GM20000 (cell line): ENCODE measurements at regions not wholly inside any gene's neighbourhood (a gene's known extent, or its start where the extent isn't known, plus 50 kb on each side); places are given as distances from the start of the nearest gene placed in this dataset.

ENCODE experiments used
- DNase-seq: peaks from one replicate; pipeline ENCODE4 v3.0.0; 2012; ENCODE audit warnings: low spot score
- TF ChIP-seq, protein P1 (sequence below): IDR thresholded peaks from 2 replicates; pipeline ENCODE4 v1.5.1; 2012; ENCODE audit warnings: mild to moderate bottlenecking, control low read depth; ENCODE audit errors: extremely low read depth, missing control alignments

- TF ChIP-seq, protein P1, sequence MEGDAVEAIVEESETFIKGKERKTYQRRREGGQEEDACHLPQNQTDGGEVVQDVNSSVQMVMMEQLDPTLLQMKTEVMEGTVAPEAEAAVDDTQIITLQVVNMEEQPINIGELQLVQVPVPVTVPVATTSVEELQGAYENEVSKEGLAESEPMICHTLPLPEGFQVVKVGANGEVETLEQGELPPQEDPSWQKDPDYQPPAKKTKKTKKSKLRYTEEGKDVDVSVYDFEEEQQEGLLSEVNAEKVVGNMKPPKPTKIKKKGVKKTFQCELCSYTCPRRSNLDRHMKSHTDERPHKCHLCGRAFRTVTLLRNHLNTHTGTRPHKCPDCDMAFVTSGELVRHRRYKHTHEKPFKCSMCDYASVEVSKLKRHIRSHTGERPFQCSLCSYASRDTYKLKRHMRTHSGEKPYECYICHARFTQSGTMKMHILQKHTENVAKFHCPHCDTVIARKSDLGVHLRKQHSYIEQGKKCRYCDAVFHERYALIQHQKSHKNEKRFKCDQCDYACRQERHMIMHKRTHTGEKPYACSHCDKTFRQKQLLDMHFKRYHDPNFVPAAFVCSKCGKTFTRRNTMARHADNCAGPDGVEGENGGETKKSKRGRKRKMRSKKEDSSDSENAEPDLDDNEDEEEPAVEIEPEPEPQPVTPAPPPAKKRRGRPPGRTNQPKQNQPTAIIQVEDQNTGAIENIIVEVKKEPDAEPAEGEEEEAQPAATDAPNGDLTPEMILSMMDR: no peak
- DNase-seq: no peak
These were observed 216.1 kb downstream of the MEF2C start for GRCh38 chr5:88666761-88667495.

DNA sequence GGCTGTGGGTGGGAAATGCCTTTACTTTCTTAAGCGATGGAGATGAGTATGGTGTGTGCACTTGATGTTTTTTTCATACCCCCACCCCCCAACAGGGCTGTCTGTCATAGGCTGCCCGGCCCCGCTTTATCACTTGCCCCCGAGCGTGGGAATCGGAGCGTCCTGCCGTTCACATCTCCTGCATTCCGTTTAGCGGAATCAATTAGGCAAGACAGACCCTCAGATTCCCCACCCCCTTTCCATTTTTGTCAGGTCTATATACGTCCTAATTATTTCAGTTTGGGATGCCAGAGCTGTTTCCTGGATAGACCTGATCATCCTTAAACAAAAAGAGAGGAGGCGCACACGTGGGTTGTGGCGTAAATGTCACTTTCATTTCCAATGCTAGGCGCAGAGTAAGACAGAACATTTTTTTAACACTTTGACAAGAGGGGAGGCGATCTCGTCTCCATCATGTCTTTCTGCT, 217.2 kb downstream of the MEF2C start:
- TF ChIP-seq, protein P1: no peak
- DNase-seq: no peak

GRCh38 chr5:88664645-88665044, 218.3 kb downstream of the MEF2C start:
- DNase-seq: no peak

GRCh38 chr5:88663793-88664216, 219.2 kb downstream of the MEF2C start:
- no peak for DNase-seq
- TF ChIP-seq, protein P1: no peak

More at GRCh38 chr5:88664645-88665044, 218.3 kb downstream of the MEF2C start:
- TF ChIP-seq, protein P1: no peak

- no peak for DNase-seq
- TF ChIP-seq, protein P1: no peak
These were observed 220.1 kb downstream of the MEF2C start for GRCh38 chr5:88662846-88663245.

GRCh38 chr5:88661806-88662207, 221.2 kb downstream of the MEF2C start:
- DNase-seq: no peak
- TF ChIP-seq, protein P1: no peak

DNA sequence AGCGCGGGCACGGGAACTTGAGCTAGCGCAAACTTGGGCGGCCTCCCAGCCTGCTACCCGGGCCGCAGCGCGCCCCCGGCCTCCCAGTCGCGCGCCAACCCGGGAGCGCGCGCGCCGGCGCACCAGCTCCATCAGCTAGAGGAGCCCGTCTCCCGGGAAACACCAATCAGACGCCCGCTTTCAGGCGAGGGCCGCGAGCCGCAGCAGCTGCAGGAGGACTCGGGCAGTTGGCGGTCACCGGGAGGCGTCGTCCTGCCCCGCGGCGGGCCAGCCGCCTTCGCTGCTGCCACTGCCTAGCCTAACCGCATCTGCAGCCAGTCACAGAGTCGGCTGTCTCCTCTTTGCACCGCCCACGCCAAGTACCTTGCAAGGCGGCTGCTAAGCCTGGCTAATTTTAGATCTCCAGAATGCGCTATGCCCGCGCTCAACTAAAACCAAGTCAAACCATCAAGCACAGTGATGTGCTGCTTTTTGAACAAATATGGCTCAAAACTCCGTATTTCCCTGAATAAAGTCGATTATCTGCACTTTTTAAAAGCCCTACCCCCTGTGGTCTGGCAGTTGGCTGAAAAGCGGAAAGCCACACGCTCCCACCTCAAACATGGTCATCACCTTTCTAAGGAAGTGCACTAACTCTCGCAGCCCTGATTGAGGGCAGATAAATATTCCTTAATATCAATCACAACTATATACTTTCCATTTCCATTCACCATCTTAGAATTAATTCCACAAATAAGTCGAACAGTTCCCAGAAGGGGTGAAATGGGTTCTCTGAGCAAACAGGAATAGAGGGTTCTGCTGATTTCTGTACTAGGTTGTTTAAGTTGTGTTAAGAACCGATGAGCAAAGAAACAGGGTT, 221.8 kb downstream of the MEF2C start:
- peak; percentile 86 for DNase-seq
- TF ChIP-seq, protein P1: no peak
